Thoracic aorta (tissue), 2 donors: ENCODE measurements at regions not wholly inside any gene's neighbourhood (a gene's known extent, or its start where the extent isn't known, plus 50 kb on each side); places are given as distances from the start of the nearest gene placed in this dataset.

ENCODE experiments used
- ATAC-seq: fragments of 150-250 bp; one replicate; pipeline ENCODE4 v1.8.0; 2017; ENCODE audit warnings: low read depth; ENCODE audit not compliant: insufficient number of reproducible peaks, low FRiP score
- DNase-seq: peaks from one replicate; pipeline ENCODE4 v3.0.0-alpha.2; 2020; ENCODE audit warnings: low spot score
- H3K27ac ChIP-seq, 2 donors: fragments of 200-600 bp; sonication (generic); 1 replicate in 1 of 2; 2 replicates in 1 of 2; pipeline ENCODE4 v1.5.1; 2016; ENCODE audit warnings: mild to moderate bottlenecking in 2 of 2, moderate library complexity in 2 of 2
- H3K27me3 ChIP-seq: fragments of 200-600 bp; sonication (generic); replicated peaks from 2 replicates; pipeline ENCODE4 v1.6.0; 2016; ENCODE audit warnings: mild to moderate bottlenecking; ENCODE audit not compliant: insufficient read depth
- H3K36me3 ChIP-seq: fragments of 200-600 bp; sonication (generic); one replicate; pipeline ENCODE4 v1.5.1; 2016
- H3K4me1 ChIP-seq, 2 donors: fragments of 200-600 bp; sonication (generic); 1 replicate in 1 of 2; 2 replicates in 1 of 2; pipeline versions ENCODE4 v1.5.1 to v1.6.0; 2016; ENCODE audit warnings: low read depth in 2 of 2, mild to moderate bottlenecking in 1 of 2; ENCODE audit not compliant: control insufficient read depth in 1 of 2
- H3K4me3 ChIP-seq: fragments of 200-600 bp; sonication (generic); 2 replicates; pipeline ENCODE4 v1.5.1; 2016; ENCODE audit warnings: mild to moderate bottlenecking
- H3K9me3 ChIP-seq: fragments of 200-600 bp; sonication (generic); 2 replicates; pipeline ENCODE4 v1.5.1; 2016
- CTCF ChIP-seq: fragments of 200-600 bp; sonication (generic); IDR thresholded peaks from one replicate; pipeline ENCODE4 v1.5.1; 2019; ENCODE audit warnings: antibody characterized with exemption

DNA sequence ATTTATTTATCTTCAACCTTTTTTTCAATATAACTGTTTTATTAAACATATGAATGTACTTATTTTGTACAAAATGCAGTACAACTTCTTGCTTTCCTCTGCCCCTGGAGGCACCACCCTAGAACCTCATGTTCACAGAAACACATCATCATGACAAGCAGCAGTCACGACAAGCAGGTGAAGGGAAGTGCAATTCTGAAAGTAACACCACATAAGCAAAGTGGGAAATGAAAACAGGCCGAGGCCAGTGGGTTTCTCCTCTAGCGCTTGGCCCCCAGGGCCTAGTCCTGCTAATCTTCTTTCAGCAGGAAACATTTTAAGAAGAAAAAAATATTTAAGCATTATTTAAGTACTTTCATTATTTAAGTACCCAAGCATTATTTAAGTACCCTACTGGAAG lies 598.1 kb downstream of the SH2D4B start:
- ATAC-seq (no peak), DNase-seq (no peak)
- no peaks in the 10 kb centered on the region for H3K4me1 ChIP-seq
- no peak overlapping the region for H3K4me3 ChIP-seq
- no peaks in the 10 kb centered on the region for H3K27me3 ChIP-seq
- H3K36me3 ChIP-seq, result no peaks in the 10 kb centered on the region
- H3K9me3 ChIP-seq, result no peaks in the 10 kb centered on the region
- no peak for TF ChIP-seq CTCF
- H3K27ac ChIP-seq, result no peak overlapping the region

GRCh38 chr10:81136261-81136660 lies 598.6 kb downstream of the SH2D4B start:
- Histone ChIP-seq H3K4me1 (no peaks in the 10 kb centered on the region), H3K27ac (no peak overlapping the region), H3K36me3 (no peaks in the 10 kb centered on the region), H3K27me3 (no peaks in the 10 kb centered on the region), H3K9me3 (no peaks in the 10 kb centered on the region), H3K4me3 (no peak overlapping the region)
- ATAC-seq (no peak), DNase-seq (no peak)
- no peak for TF ChIP-seq CTCF

DNA sequence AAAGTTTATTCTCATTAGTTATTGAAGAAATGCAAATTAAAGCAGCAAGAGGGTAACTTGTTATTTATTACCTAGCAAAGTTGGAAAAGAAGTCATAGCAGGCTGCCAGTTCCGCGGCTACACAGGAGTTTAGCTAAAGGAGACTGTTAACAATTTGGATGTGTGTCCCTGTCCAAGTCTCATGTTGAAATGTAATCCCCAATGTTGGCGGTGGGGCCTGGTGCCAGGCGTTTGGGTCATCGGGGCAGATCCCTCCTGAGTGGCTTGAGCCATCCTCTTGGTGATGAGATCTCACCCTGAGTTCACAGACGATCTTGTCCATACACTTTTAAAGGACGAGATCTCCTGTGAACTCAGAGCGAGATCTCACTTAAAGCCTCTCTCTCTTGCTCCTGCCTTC lies 608.3 kb downstream of the SH2D4B start:
- no peak overlapping the region for H3K27ac ChIP-seq
- no peak overlapping the region for H3K4me3 ChIP-seq
- H3K36me3 ChIP-seq, result no peaks in the 10 kb centered on the region
- ATAC-seq (no peak), DNase-seq (no peak)
- H3K4me1 ChIP-seq, result no peaks in the 10 kb centered on the region
- TF ChIP-seq CTCF, result no peak
- no peaks in the 10 kb centered on the region for H3K27me3 ChIP-seq
- no peaks in the 10 kb centered on the region for H3K9me3 ChIP-seq

DNA sequence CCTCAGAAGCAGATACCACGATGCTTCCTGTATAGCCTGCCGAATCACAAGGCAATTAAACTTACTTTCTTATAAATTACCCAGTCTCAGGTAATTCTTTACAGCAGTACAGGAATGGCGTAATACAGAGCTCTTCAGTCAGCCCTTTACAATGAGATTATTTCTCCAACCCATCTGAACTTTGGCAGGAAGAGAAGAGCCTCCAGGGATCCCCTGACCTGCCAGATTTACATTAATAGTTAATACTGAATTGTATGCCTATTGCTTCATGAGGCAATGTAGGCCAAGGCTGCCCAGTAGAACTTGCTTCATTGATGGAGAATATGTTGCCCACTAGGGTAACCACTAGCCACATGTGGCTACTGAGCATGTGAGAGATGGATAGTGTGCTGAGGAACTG lies 608.7 kb downstream of the SH2D4B start:
- DNase-seq (no peak), ATAC-seq (no peak)
- Histone ChIP-seq H3K36me3 (no peaks in the 10 kb centered on the region), H3K27ac (no peak overlapping the region), H3K9me3 (no peaks in the 10 kb centered on the region), H3K4me3 (no peak overlapping the region), H3K4me1 (no peaks in the 10 kb centered on the region), H3K27me3 (no peaks in the 10 kb centered on the region)
- TF ChIP-seq CTCF, result no peak

DNA sequence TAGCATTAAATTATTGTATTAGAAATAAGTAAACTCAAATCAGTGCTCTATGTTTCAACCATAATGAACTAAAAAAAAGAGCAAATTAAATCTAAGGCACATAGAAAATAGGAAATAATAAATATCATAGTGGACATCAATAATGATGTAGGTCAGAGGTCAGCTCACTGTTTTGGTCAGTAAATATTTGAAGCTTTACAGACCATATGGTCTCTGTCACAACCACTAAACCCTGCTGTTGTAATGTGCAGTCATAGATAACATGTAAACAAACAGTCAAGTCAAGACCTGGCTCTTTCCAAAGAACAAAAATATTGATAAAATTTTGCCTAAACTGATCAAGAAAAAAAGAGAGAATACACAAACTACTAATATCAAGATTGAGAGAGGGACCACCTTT lies 615.0 kb downstream of the SH2D4B start:
- ATAC-seq (no peak), DNase-seq (no peak)
- TF ChIP-seq CTCF, result no peak
- no peaks in the 10 kb centered on the region for H3K4me1 ChIP-seq
- no peaks in the 10 kb centered on the region for H3K36me3 ChIP-seq
- no peaks in the 10 kb centered on the region for H3K9me3 ChIP-seq
- no peak overlapping the region for H3K4me3 ChIP-seq
- no peaks in the 10 kb centered on the region for H3K27me3 ChIP-seq
- no peak overlapping the region for H3K27ac ChIP-seq
